Tibial artery (tissue), 4 donors: ENCODE measurements at regions not wholly inside any gene's neighbourhood (a gene's known extent, or its start where the extent isn't known, plus 50 kb on each side); places are given as distances from the start of the nearest gene placed in this dataset.

ENCODE experiments used
- DNase-seq, 2 donors: peaks; one replicate each; pipeline ENCODE4 v3.0.0-alpha.2; 2019
- H3K27ac ChIP-seq, 2 donors: fragments of 200-600 bp; sonication (generic) in 1 of 2; 1 replicate in 1 of 2; 2 replicates in 1 of 2; pipeline ENCODE4 v1.5.1; 2018 to 2019; ENCODE audit warnings: mild to moderate bottlenecking in 1 of 2
- H3K27me3 ChIP-seq, 2 donors: fragments of 200-600 bp; sonication (generic) in 1 of 2; one replicate each; pipeline versions ENCODE4 v1.5.1 to v1.6.0; 2016 to 2019
- H3K36me3 ChIP-seq, 3 donors: fragments of 200-600 bp; sonication (generic) in 2 of 3; one replicate each; pipeline ENCODE4 v1.5.1; 2016 to 2019; ENCODE audit warnings: mild to moderate bottlenecking in 2 of 3
- H3K4me1 ChIP-seq, 4 donors: fragments of 200-600 bp; sonication (generic) in 2 of 4; 1 replicate in 3 of 4; 2 replicates in 1 of 4; pipeline ENCODE4 v1.5.1; 2016 to 2019
- H3K4me3 ChIP-seq, 2 donors: fragments of 200-600 bp; sonication (generic) in 1 of 2; 1 replicate in 1 of 2; 2 replicates in 1 of 2; pipeline ENCODE4 v1.5.1; 2018 to 2019; ENCODE audit warnings: mild to moderate bottlenecking in 2 of 2
- H3K9me3 ChIP-seq, 3 donors: fragments of 200-600 bp; sonication (generic) in 1 of 3; one replicate each; pipeline ENCODE4 v1.5.1; 2016 to 2019
- CTCF ChIP-seq, 2 experiments: fragments of 200-600 bp in 1 of 2; fragments of 450-650 bp in 1 of 2; IDR thresholded peaks; one replicate each; pipeline ENCODE4 v1.5.1; 2017 to 2019; ENCODE audit warnings: antibody characterized with exemption in 2 of 2, mild to moderate bottlenecking in 1 of 2, moderate library complexity in 1 of 2
- intact Hi-C: fragments of 100-400 bp; cut with DNase I; formaldehyde crosslinking; loops from one replicate; pipeline ENCODE4 v1.15.0; 2023; ENCODE audit warnings: low total_unique reads

GRCh38 chr21:35860189-35860869 is 200.0 kb downstream of the SETD4 start:
- no peak for DNase-seq
- Histone ChIP-seq H3K27ac (no peak overlapping the region), H3K9me3 (no peaks in the 10 kb centered on the region), H3K4me1 (no peaks in the 10 kb centered on the region), H3K27me3 (no peaks in the 10 kb centered on the region), H3K4me3 (no peak overlapping the region), H3K36me3 (no peaks in the 10 kb centered on the region)
- intact Hi-C loops, result no loop called here
- no peak for TF ChIP-seq CTCF (IDR thresholded peaks at IDR 0.05)

- intact Hi-C loops, result no loop called here
- Histone ChIP-seq H3K4me1 (no peaks in the 10 kb centered on the region), H3K4me3 (no peak overlapping the region), H3K9me3 (no peaks in the 10 kb centered on the region), H3K36me3 (no peaks in the 10 kb centered on the region), H3K27ac (no peak overlapping the region), H3K27me3 (no peaks in the 10 kb centered on the region)
- no peak for TF ChIP-seq CTCF (IDR thresholded peaks at IDR 0.05)
- no peak for DNase-seq
Measured at GRCh38 chr21:35859677-35860076, 200.6 kb downstream of the SETD4 start.

- intact Hi-C loops, result no loop called here
- no peak for DNase-seq
- Histone ChIP-seq H3K4me3 (no peak overlapping the region), H3K9me3 (no peaks in the 10 kb centered on the region), H3K27ac (no peak overlapping the region), H3K4me1 (no peaks in the 10 kb centered on the region), H3K36me3 (no peaks in the 10 kb centered on the region), H3K27me3 (no peaks in the 10 kb centered on the region)
- TF ChIP-seq CTCF (IDR thresholded peaks at IDR 0.05), result no peak
Measured at GRCh38 chr21:35857095-35857494, 203.2 kb downstream of the SETD4 start.

- TF ChIP-seq CTCF (IDR thresholded peaks at IDR 0.05), result no peak
- no peak for DNase-seq
- Histone ChIP-seq H3K27me3 (no peaks in the 10 kb centered on the region), H3K9me3 (no peaks in the 10 kb centered on the region), H3K4me3 (no peak overlapping the region), H3K4me1 (peaks cover 0 to 11% (median 6%) of the 10 kb centered on the region in 4 donors), H3K36me3 (no peaks in the 10 kb centered on the region), H3K27ac (no peak overlapping the region)
- intact Hi-C loops, result no loop called here
Measured at GRCh38 chr21:35855484-35855883, 204.8 kb downstream of the SETD4 start.

- no peaks in the 10 kb centered on the region for H3K27me3 ChIP-seq
- no peak overlapping the region for H3K27ac ChIP-seq
- H3K9me3 ChIP-seq, result no peaks in the 10 kb centered on the region
- H3K36me3 ChIP-seq, result no peaks in the 10 kb centered on the region
- intact Hi-C loops, result no loop called here
- no peak for DNase-seq
- H3K4me3 ChIP-seq, result no peak overlapping the region
- TF ChIP-seq CTCF (IDR thresholded peaks at IDR 0.05), result no peak
- H3K4me1 ChIP-seq, result peaks cover 0 to 22% (median 14%) of the 10 kb centered on the region in 4 donors
Measured at GRCh38 chr21:35854281-35854680, 206.0 kb downstream of the SETD4 start.
